ENCODE measurements at regions not wholly inside any gene's neighbourhood (a gene's known extent, or its start where the extent isn't known, plus 50 kb on each side); places are given as distances from the start of the nearest gene placed in this dataset.
"Not testable (repeated sequence)": the region's sequence is repeated elsewhere in the genome, so short reads cannot be mapped to it uniquely, and the experiment has no call there.

- TF ChIP-seq PBX3 (IDR thresholded peaks at IDR 0.05) (peak; percentile 28; the same call in 1 of the 2 replicates), REST (IDR thresholded peaks at IDR 0.05; ENCODE audit: low read depth, low read length) (no peak)
- WGBS (ENCODE audit: low lambda C conversion rate), result 58% methylated on average over 3 of the region's 3 CpGs
- Histone ChIP-seq H3K4me3 (ENCODE audit: low read depth in 2 of 2, low read length in 1 of 2) (no peak overlapping the region), H3K27ac (ENCODE audit: low read depth in 2 of 2, low read length in 1 of 2) (no peak overlapping the region), H3K9me3 (peaks cover 6% of the 10 kb centered on the region; the same call in 1 of the 2 replicates), H3K9ac (no peak overlapping the region), H3K9me2 (no peaks in the 10 kb centered on the region), H3K4me1 (ENCODE audit: control insufficient read depth in 1 of 2, insufficient read depth in 2 of 2, low read depth in 1 of 2, low read length in 1 of 2) (peaks cover 0 to 7% of the 10 kb centered on the region in 2 experiments; a peak in 1 of 4 replicates), H2AFZ (ENCODE audit: low read depth) (no peak overlapping the region), H4K20me1 (ENCODE audit: insufficient read depth) (no peaks in the 10 kb centered on the region), H3K79me2 (ENCODE audit: insufficient read depth) (no peaks in the 10 kb centered on the region), H3K4me2 (no peak overlapping the region), H3F3A (replicated peaks; ENCODE audit: insufficient read depth) (no peaks in the 10 kb centered on the region), H3K36me3 (replicated peaks in 1 of 2; ENCODE audit: control insufficient read depth in 1 of 2, insufficient read depth in 2 of 2, low read length in 1 of 2) (peaks cover 0 to 3% of the 10 kb centered on the region in 2 experiments), H3K27me3 (ENCODE audit: insufficient read depth) (no peaks in the 10 kb centered on the region)
- CTCF ChIA-PET, result no interaction called here
- POLR2A ChIA-PET, result no interaction called here
- no peak for DNase-seq
Measured at GRCh38 chr2:111624411-111625156, 259.4 kb downstream of the ANAPC1 start.

- CTCF ChIA-PET, result interaction anchor here (0.7 kb wide), 1 partner anchor 68 kb away, joined by 3 read pairs; no protein-coding TSS in a partner anchor
- POLR2A ChIA-PET, result not testable (repeated sequence)
Measured at GRCh38 chr2:111625157-111625537, 258.8 kb downstream of the ANAPC1 start.

More at GRCh38 chr2:111625157-111625537, 258.8 kb downstream of the ANAPC1 start:
- DNase-seq; H3K27me3 ChIP-seq (ENCODE audit: insufficient read depth); H3K9me3 ChIP-seq; H3K4me3 ChIP-seq (ENCODE audit: low read depth in 2 of 2, low read length in 1 of 2); H3F3A ChIP-seq (replicated peaks; ENCODE audit: insufficient read depth); H3K36me3 ChIP-seq (replicated peaks in 1 of 2; ENCODE audit: control insufficient read depth in 1 of 2, insufficient read depth in 2 of 2, low read length in 1 of 2); H3K4me1 ChIP-seq (ENCODE audit: control insufficient read depth in 1 of 2, insufficient read depth in 2 of 2, low read depth in 1 of 2, low read length in 1 of 2); H3K4me2 ChIP-seq; H3K9ac ChIP-seq; H3K9me2 ChIP-seq; H3K79me2 ChIP-seq (ENCODE audit: insufficient read depth); H4K20me1 ChIP-seq (ENCODE audit: insufficient read depth); H3K27ac ChIP-seq (ENCODE audit: low read depth in 2 of 2, low read length in 1 of 2); H2AFZ ChIP-seq (ENCODE audit: low read depth): not testable (repeated sequence)
- WGBS (ENCODE audit: low lambda C conversion rate), result 88% methylated on average over 12 of the region's 12 CpGs
